Amniotic stem cell (primary cell): ENCODE measurements at regions not wholly inside any gene's neighbourhood (a gene's known extent, or its start where the extent isn't known, plus 50 kb on each side); places are given as distances from the start of the nearest gene placed in this dataset.
"Not testable (repeated sequence)": the region's sequence is repeated elsewhere in the genome, so short reads cannot be mapped to it uniquely, and the experiment has no call there.

ENCODE experiments used
- DNase-seq: peaks from one replicate; lab custom pipeline; 2025; lab: John Stamatoyannopoulos, UW

DNA sequence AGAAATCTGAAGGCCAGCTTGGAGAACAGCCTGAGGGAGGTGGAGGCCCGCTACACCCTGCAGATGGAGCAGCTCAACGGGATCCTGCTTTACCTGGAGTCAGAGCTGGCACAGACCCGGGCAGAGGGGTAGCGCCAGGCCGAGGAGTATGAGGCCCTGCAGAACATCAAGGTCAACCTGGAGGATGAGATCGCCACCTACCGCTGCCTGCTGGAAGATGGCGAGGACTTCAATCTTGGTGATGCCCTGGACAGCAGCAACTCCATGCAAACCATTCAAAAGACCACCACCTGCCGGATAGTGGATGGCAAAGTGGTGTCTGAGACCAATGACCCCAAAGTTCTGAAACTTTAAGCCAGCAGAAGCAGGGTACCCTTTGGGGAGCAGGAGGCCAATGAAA, 318.4 kb downstream of the ZFHX3 start:
- DNase-seq: not testable (repeated sequence)

DNA sequence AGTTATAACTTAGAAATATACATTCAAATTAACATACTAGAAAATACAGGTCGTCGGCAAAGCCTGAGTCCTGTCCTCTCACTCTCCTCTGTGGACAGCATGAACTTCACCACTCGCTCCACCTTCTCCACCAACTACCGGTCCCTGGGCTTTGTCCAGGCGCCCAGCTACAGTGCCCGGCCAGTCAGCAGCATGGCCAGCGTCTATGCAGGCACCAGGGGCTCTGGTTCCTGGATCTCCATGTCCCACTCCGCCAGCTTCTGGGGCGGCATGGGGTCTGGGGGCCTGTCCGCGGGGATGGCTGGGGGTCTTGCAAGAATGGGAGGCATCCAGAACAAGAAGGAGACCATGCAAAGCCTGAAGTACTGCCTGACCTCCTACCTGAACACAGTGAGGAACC, 319.4 kb downstream of the ZFHX3 start:
- no peak for DNase-seq

DNA sequence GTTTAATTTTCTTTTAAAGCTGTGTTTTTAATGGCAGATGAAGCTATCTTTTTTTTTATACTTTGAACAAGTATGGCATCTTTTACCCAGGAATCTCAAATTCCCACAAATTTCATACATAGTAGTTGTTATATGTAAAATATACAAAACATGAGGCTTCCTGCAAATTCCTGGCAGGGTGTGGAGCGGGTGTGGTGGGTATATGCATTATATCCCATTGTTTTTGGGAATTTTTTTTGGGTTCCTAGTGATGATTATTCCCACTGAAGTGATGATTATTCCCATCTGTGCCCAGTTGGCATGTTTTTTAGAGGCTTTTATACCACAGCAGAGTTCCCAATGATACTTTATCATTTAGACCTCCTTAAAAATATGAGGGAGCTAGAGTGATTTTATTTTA, 320.4 kb downstream of the ZFHX3 start:
- DNase-seq: no peak

DNA sequence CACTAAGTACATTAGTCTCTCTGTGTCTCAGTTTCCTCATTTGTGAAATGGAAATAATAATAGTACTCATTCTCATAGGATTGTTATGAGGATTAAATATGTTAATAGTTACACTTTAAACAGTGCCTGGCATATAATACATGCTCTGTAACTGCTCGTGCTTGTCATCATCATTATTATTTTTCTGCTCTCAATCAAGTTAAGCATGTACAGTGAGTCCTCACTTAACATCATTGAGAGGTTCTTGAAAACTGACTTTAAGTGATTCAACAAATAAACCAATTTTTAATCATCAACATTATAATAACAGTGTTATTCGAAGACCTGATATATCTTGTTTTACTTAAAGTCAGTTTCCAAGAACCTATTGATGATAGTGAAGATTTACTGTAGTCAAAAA, 322.3 kb downstream of the ZFHX3 start:
- DNase-seq: no peak

DNA sequence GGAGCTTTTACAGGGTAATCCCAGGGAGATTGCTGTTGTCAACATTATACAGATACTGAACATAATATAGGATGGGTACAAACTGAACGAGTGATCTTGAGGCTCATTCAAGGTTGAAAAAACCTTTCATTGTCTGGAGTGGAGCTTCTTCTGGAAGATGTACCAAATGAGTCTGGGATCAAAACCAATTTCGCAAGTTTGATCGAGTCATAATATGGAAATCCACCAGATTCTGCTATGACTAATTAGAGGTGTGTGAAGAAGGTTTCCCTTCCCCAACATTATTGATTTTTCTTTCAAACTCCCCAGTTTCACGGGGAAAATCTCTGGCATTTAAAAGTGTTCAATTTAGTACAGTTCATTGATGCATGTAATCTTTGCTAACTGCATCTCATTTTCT, 324.1 kb downstream of the ZFHX3 start:
- DNase-seq: no peak

DNA sequence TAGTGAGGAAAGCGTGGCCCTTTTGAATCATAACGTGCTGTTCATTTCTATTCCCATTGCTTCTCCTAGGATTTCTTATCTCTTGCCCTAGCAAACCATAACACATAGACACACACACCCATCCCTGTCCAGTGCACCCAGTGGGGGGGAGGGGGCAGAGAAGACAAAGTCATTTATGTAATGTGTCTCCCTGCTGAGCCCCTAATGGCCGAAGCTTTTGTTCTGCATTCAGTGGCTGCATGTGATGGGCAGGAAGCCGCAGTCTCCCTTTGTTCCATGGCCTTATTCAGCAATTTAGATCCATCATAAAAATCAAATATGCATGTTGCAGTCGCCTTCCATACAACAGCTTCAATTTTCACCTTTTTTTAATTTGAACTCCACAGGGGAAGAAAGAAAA, 325.4 kb downstream of the ZFHX3 start:
- DNase-seq: no peak

DNA sequence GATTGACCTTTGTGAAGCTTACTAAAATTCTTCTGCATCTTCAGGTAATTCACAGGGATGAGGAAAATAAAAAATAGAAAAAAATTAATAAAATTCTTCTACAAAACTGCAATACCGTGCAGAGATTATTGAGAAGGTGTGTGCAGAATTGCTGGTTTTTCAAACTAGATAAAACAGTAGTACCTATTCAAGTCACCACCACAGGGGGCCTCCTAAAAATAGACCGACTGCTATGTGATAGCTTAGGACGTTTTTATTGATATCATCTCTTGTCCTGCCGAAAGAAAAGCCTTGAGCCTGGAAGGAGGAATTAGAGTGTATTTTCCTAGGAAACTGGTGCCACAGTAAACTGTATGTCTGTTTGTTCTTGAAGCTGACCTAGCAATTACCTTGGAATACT, 325.9 kb downstream of the ZFHX3 start:
- DNase-seq: no peak

DNA sequence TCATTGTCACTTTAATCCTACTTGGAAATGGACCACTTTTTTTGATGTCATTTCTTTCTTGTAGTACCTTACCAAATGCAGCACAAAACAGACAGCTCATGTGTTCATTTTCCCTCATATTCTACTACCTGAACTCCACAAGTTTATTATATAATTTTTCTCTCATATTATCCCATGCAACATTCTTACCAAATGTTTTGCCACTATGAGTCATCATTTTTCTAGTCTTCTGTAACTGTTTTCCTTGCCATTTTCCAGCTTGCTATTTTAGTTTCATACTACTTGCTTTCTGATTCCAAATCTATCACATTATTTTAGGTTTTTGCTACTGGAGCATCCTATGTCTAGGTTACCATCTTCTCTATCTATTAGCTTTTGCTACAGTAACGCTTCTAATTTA, 332.7 kb downstream of the ZFHX3 start:
- DNase-seq: no peak

DNA sequence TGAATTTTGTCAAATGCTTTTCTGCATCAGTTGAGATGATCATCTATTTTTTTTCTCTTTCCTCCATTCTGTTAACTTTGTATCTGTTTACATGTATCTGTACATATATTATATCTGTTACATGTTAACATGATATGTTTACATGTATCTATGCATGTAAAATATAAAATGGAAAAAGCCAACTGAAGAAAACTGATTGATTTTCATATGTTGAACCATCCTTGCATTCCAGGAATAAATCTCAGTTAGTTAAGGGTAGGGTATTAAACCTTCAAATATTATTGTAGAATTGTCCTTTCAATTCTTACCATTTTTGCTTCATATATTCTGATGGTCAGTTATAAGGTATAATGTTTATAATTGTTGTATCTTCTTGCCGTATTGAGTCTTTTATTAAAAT, 336.1 kb downstream of the ZFHX3 start:
- no peak for DNase-seq

DNA sequence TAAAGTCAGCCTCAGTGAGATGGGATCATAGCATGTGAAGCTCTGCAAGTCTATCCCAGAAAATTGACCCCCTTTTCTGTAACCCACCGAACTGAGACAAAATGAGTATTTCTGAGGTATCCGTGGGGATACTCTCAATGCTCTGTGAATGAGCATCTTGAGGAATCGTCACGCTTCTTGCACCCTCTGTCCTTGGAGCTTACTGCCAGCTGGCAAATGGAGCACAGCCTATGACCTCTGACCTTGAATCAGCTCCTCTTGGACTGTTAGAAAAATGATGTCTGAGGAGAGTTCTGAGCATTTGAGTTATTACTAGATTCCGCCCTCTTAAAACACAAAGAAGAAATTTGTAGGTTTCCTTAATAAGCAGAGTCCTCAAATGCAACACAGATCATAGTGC, 342.1 kb downstream of the ZFHX3 start:
- no peak for DNase-seq

DNA sequence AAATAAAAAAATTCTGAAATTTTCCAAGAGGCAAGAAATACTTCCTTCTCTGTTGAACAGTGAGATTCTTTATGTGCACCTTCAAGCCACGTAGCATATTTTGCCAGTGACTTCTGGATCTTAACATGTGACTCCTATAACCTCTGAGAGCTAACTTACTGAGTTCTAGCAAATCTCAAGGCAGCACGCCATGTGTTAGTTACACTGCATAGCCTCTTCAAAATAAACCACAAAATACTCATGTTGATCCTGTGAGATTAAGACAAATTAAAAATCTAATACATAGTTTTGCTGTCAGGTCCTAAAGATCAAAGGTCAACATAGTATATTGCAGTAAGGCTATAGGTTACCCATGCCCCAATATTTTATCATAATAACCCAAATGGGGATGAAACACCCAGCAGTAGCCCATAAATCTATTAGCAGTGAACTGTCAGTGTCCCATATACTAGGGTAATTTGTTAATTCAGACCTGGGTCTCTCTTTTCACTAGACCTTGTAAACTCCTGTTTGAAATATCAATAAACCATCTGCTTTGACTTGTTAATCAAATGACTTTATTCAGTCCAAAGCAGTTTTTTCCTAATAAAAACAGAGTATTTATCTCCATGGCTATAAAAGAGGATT, 343.1 kb downstream of the ZFHX3 start:
- no peak for DNase-seq

DNA sequence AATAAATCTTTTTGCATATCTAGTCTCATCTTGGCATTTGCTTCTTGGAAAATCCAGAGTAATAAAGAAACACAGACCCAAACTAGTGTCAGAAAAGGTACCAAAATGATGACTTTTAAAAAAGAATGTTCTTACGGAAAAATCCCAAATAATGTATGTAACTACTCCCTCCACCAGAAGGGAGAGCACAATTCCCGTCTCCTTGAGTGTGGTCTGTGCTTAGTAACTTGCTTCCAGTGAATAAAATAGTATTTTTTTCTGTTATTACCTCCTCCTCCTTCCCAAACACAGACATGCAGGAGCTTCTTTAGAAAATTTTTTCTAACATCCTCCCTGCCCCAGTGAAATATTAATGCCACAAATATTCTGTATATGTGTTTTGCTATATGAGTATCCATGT, 358.1 kb downstream of the ZFHX3 start:
- DNase-seq: no peak

DNA sequence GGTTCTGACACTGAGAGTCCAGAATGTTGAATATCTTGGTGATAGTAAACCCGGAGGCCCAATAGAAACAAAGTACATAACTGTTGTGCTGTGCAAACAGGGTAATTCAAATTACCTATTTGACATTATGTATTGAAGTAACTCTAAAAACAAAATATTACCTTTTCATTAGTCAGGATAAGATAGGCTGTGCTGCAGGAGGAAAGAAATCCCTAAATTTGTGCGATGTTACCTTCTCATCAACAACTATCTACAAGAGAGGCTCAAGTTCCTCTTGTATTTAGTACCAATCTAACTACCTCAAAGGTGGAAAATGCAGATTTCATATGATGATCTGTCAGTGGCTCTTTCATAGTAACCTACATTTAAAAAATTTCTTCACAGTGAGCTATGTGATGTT, 367.2 kb downstream of the ZFHX3 start:
- DNase-seq: no peak

DNA sequence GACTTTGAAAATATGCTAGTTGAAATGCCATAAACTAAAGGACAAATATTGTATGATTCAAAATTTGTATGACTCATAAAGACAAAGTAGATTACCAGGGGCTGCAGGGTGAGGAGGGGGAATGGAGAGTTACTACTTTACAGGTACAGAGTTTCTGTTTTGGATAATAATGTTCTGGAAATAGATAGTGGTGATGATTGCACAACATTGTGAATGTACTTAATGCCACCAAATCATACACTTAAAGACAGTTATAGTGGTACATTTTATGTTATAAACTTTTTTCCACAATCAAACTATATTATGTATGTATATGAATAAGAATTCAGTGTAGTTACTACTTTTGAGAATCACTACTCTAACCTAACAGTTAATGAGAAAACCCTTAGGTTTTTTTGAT, 368.1 kb downstream of the ZFHX3 start:
- no peak for DNase-seq

DNA sequence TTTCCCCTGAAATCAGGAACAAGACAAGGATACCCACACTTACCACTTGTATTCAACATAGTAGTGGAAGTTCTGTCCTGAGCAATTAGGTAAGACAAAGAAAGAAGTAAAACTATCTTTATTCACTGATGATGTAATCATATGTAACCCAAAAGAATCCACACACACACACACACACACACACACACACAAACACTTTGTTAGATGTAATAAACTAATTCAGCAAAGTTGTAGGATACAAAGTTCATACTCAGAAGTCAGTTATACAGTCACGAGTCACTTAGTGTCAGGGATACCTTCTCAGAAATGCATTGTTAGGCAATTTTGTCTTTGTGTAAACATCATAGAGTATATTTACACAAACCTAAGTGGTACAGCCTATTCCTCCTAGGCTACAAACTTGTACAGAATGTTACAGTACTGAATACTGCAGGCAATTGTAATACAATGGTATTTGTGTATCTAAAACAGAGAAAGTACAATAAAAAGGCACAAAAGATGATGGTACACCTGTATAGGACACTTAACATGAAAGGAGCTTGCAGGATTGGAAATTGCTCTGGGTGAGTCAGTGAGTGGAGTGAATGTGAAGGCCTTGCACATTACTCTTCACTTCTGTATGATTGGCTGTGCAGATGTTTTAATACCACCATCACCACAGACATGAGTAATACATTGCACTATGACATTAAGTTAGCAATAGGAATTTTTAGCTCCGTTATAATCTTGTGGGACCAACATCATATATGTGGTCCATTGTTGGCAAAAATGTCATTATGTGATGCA, 370.1 kb downstream of the ZFHX3 start:
- DNase-seq: no peak

DNA sequence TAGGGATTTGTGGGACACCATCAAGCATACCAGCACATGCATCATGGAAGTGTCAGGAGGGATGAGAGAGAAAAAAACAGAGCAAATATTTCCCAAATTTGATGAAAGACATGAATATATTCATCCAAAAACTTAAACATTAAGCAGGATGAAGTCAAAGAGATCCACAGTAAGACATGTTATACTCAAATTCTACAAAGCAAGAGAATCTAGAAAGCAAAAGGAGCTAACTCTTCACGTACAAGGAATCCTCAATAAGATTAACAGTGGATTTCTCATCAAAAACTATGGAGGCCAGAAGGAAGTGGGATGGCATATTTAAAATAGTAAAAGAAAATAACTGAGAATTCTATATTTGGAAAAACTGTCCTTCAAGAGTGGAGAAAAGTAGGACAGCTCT, 374.8 kb downstream of the ZFHX3 start:
- DNase-seq: no peak

DNA sequence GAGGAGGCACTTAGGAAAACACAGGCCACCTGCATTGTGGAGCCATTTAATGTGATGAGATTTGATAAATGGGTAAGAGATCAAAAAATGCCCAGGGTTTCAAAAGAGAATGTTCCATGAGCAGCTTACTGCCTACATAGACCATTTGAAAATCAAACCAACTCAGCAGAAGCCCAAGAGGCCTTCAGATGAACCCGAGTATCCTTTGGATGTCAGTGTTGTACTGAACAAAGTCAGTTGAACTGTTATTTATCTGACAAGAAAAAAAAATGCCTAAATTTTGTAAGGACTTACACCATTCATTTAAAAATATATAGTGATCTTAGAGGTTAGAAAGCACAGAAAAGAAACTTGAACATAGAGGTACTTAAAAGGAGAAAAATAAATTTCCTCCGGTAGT, 381.7 kb downstream of the ZFHX3 start:
- DNase-seq: no peak

DNA sequence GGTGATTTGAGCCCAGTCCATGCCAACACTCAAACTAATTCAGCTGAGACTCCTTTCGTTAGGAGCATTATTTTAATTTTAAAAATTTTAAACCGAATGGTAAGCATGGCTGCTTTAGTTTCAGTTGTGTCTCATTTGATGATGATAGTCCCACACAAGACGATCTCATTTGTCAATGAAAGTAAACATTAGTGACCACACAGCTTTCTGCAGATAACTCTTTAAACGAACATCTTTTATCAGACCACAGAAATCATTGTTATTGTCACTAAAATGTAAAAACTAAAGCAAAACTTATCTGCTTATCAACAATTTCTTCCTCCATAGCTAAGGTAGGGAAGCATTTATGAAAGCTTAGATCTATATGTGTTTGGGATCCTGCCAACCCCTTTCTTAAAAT, 382.2 kb downstream of the ZFHX3 start:
- no peak for DNase-seq

DNA sequence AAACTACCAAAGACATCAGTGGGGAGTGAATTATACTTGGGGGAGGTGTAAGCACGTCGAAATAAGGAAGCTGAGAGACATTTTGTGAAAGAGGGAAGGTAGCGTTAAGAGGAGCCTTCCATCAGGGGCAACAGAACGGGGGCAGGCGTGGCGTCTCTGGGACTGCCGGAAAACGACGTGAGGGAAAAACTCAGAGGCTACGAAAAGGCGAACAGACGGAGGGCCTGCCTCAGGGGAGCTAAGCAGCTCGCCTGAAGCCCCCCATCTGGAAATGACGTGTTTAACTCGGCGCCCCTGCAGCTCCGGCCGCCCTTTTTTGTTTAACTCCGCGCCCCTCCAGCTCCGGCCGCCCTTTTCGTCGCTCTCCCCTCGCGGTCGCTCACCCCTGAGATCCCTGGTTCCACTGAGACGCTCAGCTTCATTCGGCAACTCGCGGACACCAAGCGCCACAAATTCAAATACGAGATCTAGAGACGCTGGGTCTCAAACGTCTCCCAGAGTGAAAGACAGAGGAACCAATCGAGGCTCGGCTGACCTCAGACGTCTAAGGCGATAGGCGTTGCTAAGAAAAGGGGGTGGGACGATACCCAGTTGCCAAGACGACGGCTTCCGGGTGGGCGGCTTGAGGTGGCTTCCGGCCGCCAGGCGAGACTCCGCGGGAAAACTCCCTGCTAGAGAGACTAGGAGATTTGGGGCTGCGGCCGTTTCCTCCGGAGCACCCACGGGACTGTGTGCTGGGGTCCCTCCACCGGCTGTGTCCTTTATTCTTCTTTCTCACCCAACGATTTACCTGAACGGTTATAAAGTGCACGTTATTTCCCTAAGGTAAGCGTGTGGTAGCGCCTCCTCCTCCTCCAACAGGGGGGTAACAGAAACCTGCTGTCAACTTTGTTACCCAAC, 383.2 kb downstream of the ZFHX3 start:
- DNase-seq: peak; percentile 98

DNA sequence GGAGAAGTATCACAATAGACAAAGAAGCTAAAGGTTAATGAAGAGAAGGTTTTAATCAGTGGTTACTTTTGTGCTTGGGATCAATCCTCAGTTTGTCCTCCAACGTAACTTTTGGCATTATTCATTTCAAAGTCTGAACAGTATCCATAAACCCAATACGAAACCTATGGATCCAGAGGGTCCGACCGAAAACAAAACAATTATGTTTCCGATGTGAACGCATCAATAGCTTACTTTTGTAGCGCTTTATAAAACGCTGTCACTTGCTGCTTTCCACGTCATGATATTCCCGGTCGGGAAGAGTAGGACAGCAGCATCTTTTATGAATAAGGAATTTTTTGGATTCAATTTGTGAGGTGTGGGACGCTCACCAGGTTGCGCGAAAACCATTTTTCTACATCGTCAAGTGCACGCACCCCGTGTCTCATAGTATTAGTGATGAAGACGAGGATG, 383.8 kb downstream of the ZFHX3 start:
- DNase-seq: no peak

DNA sequence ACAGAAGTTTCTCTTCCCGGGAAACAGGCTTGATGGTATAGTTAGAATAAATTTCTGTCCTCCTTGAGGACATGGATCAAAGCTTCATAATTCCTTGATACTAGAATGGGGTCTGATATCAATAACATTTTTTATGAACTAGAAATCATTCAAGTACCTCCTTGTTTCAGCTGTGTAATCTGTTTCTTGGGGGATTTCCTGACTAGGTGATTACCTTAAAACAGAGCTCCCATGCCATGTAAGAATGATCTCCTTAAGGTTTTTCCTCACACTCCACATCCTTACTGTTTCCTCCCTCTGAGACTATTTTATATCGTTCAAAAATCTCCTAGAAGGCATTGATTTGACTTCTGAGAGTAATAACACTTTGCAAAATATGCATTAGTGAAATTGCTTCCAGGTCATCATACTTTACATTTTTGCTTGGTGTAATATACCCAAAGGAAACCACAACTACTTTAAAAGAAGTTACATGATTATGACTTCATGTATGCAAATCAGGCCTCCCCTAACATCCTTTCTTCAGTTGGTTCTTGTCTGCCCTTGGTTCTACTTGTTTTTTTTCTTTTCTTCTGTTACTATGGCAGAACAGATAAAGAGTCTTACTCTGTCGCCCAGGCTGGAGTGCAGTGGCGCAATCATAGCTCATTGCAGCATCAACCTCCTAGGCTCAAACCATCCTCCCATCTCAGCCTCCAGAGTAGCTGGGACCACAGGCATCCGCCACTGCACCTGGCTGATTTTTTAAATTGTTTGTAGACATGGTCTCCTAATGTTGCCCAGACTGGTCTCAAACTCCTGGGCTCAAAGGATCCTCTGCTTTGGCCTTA, 388.8 kb downstream of the ZFHX3 start:
- no peak for DNase-seq

DNA sequence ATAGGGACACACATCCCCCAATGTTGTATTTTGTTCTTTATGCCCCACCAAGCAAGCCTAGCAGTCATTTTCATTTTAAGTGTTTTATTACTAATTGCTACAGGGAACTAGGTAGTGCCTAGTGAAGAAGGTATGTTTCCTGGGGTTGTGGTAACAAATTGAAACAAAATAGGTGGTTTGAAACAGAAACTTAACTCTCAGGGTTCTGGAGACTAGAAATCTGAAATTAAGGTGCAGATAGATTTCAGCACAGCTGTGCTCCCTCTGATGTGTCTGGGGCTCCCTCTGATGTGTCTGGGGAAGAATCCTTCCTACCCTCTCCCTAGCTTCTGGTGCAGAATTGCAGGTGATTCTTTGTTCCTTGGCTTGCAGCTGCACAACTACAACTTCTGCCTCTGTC, 390.1 kb downstream of the ZFHX3 start:
- DNase-seq: no peak
